ENCODE measurements at regions not wholly inside any gene's neighbourhood (a gene's known extent, or its start where the extent isn't known, plus 50 kb on each side); places are given as distances from the start of the nearest gene placed in this dataset.
"Not testable (repeated sequence)": the region's sequence is repeated elsewhere in the genome, so short reads cannot be mapped to it uniquely, and the experiment has no call there.

DNA sequence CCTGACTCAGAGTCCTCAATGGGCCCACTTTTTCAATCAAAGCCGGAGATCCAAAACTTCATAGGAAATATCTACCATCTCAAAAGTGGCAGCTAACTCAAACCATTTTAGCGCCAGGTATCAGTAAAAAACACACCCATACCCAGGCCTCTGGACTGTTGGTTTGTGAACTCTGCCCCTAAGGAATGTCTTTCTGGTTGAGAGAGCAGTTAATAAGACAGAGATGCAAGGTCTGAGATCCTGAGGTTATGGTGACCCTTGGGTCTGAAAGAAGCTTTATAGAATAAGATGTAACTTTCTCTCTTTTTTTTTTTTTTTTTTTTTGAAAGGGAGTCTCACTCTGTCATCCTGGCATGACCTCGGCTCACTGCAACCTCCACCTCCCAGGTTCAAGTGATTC is 350.5 kb downstream of the SOX9 start:
- DNase-seq (ENCODE audit: extremely low spot score in 2 of 2) = no peak
- intact Hi-C loops (cut with DNase I) = no loop called here
- Histone ChIP-seq H3K4me1 (peaks cover 16% of the 10 kb centered on the region), H3K9me3 (no peaks in the 10 kb centered on the region), H3K36me3 (no peaks in the 10 kb centered on the region), H3K27ac (no peak overlapping the region), H3K4me3 (no peak overlapping the region), H3K27me3 (no peaks in the 10 kb centered on the region)
- no peak for TF ChIP-seq POLR2A (IDR thresholded peaks at IDR 0.05)
- TF ChIP-seq POLR2AphosphoS5 (IDR thresholded peaks at IDR 0.05; ENCODE audit: insufficient read depth in 1 of 2, low read depth in 1 of 2) = no peak

DNA sequence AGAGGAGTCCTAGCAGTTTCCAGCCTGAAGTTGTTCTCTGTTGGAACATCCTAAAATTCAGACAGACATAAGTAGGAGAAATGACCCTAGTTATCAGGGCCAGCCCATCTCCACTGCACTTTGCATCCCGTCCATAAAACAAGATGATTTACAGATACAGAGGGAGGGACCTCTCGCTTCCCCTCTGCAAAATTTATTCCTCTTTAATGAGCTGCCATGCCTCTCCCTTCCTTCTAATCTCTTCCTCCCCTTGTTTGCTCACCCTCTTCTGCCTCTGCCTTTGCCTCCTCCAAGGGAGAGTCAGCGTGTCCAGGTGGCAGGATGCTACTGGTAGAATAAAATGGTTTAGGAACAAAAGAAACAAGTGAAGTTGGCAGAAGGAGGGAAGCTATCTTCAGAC is 351.3 kb downstream of the SOX9 start:
- H3K4me1 ChIP-seq = peaks cover 16% of the 10 kb centered on the region
- no peak for DNase-seq (ENCODE audit: extremely low spot score in 2 of 2)
- no peak for TF ChIP-seq POLR2AphosphoS5 (IDR thresholded peaks at IDR 0.05; ENCODE audit: insufficient read depth in 1 of 2, low read depth in 1 of 2)
- no peak for TF ChIP-seq CTCF (IDR thresholded peaks at IDR 0.05)
- TF ChIP-seq POLR2A (IDR thresholded peaks at IDR 0.05) = no peak
- H3K27ac ChIP-seq = no peak overlapping the region
- no peaks in the 10 kb centered on the region for H3K9me3 ChIP-seq
- H3K27me3 ChIP-seq = no peaks in the 10 kb centered on the region
- no peaks in the 10 kb centered on the region for H3K36me3 ChIP-seq
- H3K4me3 ChIP-seq = no peak overlapping the region
- intact Hi-C loops (cut with DNase I) = no loop called here

DNA sequence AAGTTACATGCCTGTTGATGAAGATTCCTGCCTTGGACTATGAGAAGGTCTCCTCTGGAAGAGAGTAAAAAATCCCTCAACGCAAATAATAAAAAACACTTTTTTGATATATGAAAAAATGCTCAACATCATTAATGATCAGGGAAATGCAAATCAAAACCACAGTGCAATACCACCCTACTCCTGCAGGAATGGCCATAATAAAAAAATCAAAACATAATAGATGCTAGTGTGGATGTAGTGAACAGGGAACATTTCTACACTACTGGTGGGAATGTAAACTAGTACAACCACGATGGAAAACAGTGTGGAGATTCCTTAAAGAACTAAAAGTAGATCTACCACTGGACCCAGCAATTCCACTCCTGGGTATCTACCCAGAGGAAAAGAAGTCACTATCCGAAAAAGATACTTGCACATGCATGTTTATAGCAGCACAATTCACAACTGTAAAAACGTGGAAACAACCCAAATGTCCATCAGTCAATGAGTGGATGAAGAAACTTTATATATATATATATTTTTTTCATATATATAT is 352.1 kb downstream of the SOX9 start:
- H3K36me3 ChIP-seq; intact Hi-C loops (cut with DNase I); H3K4me3 ChIP-seq; H3K4me1 ChIP-seq; H3K27me3 ChIP-seq; H3K27ac ChIP-seq; H3K9me3 ChIP-seq; DNase-seq (ENCODE audit: extremely low spot score in 2 of 2): not testable (repeated sequence)

DNA sequence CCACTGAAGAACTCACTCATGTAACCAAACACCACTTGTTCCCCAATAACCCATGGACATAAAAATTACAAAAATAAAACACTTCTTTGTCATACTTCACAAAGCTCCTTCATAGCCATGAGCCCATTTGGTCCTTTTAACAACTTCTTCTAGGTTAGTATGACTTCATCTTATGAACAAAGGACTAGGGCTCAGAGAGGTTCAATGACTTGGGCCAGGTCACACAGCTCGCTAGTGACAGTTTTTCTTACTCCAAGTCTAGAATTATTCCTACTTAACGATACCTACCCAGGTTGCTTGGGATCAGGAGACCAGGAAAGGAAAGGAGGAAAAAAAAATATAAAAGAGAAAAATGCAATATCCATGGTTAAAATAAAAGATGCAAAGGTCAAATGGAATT is 353.4 kb downstream of the SOX9 start:
- intact Hi-C loops (cut with DNase I) = no loop called here
- Histone ChIP-seq H3K27me3 (no peaks in the 10 kb centered on the region), H3K36me3 (no peaks in the 10 kb centered on the region), H3K27ac (no peak overlapping the region), H3K9me3 (no peaks in the 10 kb centered on the region), H3K4me1 (peaks cover 7% of the 10 kb centered on the region), H3K4me3 (no peak overlapping the region)
- TF ChIP-seq POLR2AphosphoS5 (IDR thresholded peaks at IDR 0.05; ENCODE audit: insufficient read depth in 1 of 2, low read depth in 1 of 2) (no peak), CTCF (IDR thresholded peaks at IDR 0.05) (no peak), POLR2A (IDR thresholded peaks at IDR 0.05) (no peak)
- DNase-seq (ENCODE audit: extremely low spot score in 2 of 2) = no peak

- no peaks in the 10 kb centered on the region for H3K27me3 ChIP-seq
- intact Hi-C loops (cut with DNase I) = no loop called here
- no peaks in the 10 kb centered on the region for H3K9me3 ChIP-seq
- no peak for DNase-seq (ENCODE audit: extremely low spot score in 2 of 2)
- H3K4me3 ChIP-seq = no peak overlapping the region
- no peaks in the 10 kb centered on the region for H3K36me3 ChIP-seq
- no peak overlapping the region for H3K27ac ChIP-seq
- peaks cover under 1% of the 10 kb centered on the region for H3K4me1 ChIP-seq
- no peak for TF ChIP-seq POLR2AphosphoS5 (IDR thresholded peaks at IDR 0.05; ENCODE audit: insufficient read depth in 1 of 2, low read depth in 1 of 2)
- no peak for TF ChIP-seq POLR2A (IDR thresholded peaks at IDR 0.05)
- TF ChIP-seq CTCF (IDR thresholded peaks at IDR 0.05) = no peak
Measured at GRCh38 chr17:72474719-72475477, 354.1 kb downstream of the SOX9 start.

DNA sequence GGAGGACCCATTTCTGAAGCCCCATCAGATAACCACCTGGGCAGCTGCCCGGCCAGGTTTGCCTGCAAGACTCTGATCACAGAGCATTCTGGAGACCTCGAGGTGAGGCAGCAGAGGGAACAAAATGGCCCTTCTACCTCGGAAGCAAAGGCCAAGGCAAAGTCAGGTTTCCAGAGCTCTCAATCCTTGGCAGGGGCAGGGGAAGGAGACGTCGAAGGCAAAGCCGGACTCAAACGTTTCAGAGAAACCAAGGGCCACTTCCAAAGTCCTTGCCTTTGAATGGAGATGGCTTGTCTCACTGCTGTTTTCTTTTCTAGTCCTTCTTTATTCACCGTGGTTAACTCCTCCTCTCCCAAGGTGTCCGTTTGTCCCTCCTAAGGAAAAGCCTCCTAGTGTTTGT is 355.3 kb downstream of the SOX9 start:
- Histone ChIP-seq H3K27ac (no peak overlapping the region), H3K36me3 (no peaks in the 10 kb centered on the region), H3K27me3 (no peaks in the 10 kb centered on the region), H3K9me3 (no peaks in the 10 kb centered on the region), H3K4me1 (no peaks in the 10 kb centered on the region), H3K4me3 (no peak overlapping the region)
- intact Hi-C loops (cut with DNase I) = no loop called here
- TF ChIP-seq POLR2AphosphoS5 (IDR thresholded peaks at IDR 0.05; ENCODE audit: insufficient read depth in 1 of 2, low read depth in 1 of 2) (no peak), POLR2A (IDR thresholded peaks at IDR 0.05) (no peak), CTCF (IDR thresholded peaks at IDR 0.05) (no peak)
- no peak for DNase-seq (ENCODE audit: extremely low spot score in 2 of 2)

Data from vagina (tissue), 2 donors.